NCI-H1417 treated with DMSO at 0.1 percent for 48 hours (cell line): ENCODE measurements at regions not wholly inside any gene's neighbourhood (a gene's known extent, or its start where the extent isn't known, plus 50 kb on each side); places are given as distances from the start of the nearest gene placed in this dataset.
"Not testable (repeated sequence)": the region's sequence is repeated elsewhere in the genome, so short reads cannot be mapped to it uniquely, and the experiment has no call there.

Experiments used
- DNase-seq: peaks from one replicate; lab custom pipeline; 2025; lab: John Stamatoyannopoulos, UW

GRCh38 chr6:121020656-121021055, 313.6 kb downstream of the TBC1D32 start:
- no peak for DNase-seq

GRCh38 chr6:121008553-121008952, 325.7 kb downstream of the TBC1D32 start:
- no peak for DNase-seq

- no peak for DNase-seq
Measured at GRCh38 chr6:121006024-121006423, 328.3 kb downstream of the TBC1D32 start.

- DNase-seq: no peak
Measured at GRCh38 chr6:121000381-121000780, 333.9 kb downstream of the TBC1D32 start.

- DNase-seq: no peak
Measured at GRCh38 chr6:120996340-120996739, 337.9 kb downstream of the TBC1D32 start.

GRCh38 chr6:120994573-120994967, 339.7 kb downstream of the TBC1D32 start:
- DNase-seq: no peak

- no peak for DNase-seq
Measured at GRCh38 chr6:120993929-120994572, 340.2 kb downstream of the TBC1D32 start.

GRCh38 chr6:120992257-120992656, 342.0 kb downstream of the TBC1D32 start:
- no peak for DNase-seq

GRCh38 chr6:120990866-120991265, 343.4 kb downstream of the TBC1D32 start:
- no peak for DNase-seq

- no peak for DNase-seq
Measured at GRCh38 chr6:120981835-120982234, 352.4 kb downstream of the TBC1D32 start.

- no peak for DNase-seq
Measured at GRCh38 chr6:120966321-120966720, 368.0 kb downstream of the TBC1D32 start.

GRCh38 chr6:120965814-120966213, 368.5 kb downstream of the TBC1D32 start:
- no peak for DNase-seq

- no peak for DNase-seq
Measured at GRCh38 chr6:120960761-120961160, 373.5 kb downstream of the TBC1D32 start.

GRCh38 chr6:120954111-120954510, 380.2 kb downstream of the TBC1D32 start:
- no peak for DNase-seq

- DNase-seq: no peak
Measured at GRCh38 chr6:120951258-120951657, 383.0 kb downstream of the TBC1D32 start.

GRCh38 chr6:120947111-120947510, 387.2 kb downstream of the TBC1D32 start:
- DNase-seq: no peak

GRCh38 chr6:120945905-120946594, 388.2 kb downstream of the TBC1D32 start:
- no peak for DNase-seq

- no peak for DNase-seq
Measured at GRCh38 chr6:120938876-120939472, 395.3 kb downstream of the TBC1D32 start.

- no peak for DNase-seq
Measured at GRCh38 chr6:120938164-120938875, 396.0 kb downstream of the TBC1D32 start.

GRCh38 chr6:120935908-120936307, 398.4 kb downstream of the TBC1D32 start:
- DNase-seq: no peak

- DNase-seq: no peak
Measured at GRCh38 chr6:120935016-120935415, 399.3 kb downstream of the TBC1D32 start.

- DNase-seq: not testable (repeated sequence)
Measured at GRCh38 chr6:120931520-120932180, 402.6 kb downstream of the TBC1D32 start.
